Neuron (in vitro differentiated cells): ENCODE measurements at regions not wholly inside any gene's neighbourhood (a gene's known extent, or its start where the extent isn't known, plus 50 kb on each side); places are given as distances from the start of the nearest gene placed in this dataset.

ENCODE experiments used
- H2AFZ ChIP-seq: one replicate; pipeline ENCODE4 v1.6.1; 2013; ENCODE audit warnings: low read depth, mild to moderate bottlenecking, inconsistent platforms, low read length, moderate library complexity
- H3K27me3 ChIP-seq: one replicate; pipeline ENCODE4 v1.6.1; 2013; ENCODE audit warnings: low read length; ENCODE audit not compliant: insufficient read depth
- H3K36me3 ChIP-seq: one replicate; pipeline ENCODE4 v1.6.1; 2013; ENCODE audit warnings: low read length; ENCODE audit not compliant: insufficient read depth
- H3K4me1 ChIP-seq: one replicate; pipeline ENCODE4 v1.6.1; 2013; ENCODE audit warnings: low read length; ENCODE audit not compliant: insufficient read depth
- H3K4me3 ChIP-seq: 2 replicates; pipeline ENCODE4 v1.5.1; 2013; ENCODE audit warnings: mild to moderate bottlenecking, low read length, moderate library complexity
- H3K9me3 ChIP-seq: one replicate; pipeline ENCODE4 v1.6.1; 2013; ENCODE audit warnings: low read length

DNA sequence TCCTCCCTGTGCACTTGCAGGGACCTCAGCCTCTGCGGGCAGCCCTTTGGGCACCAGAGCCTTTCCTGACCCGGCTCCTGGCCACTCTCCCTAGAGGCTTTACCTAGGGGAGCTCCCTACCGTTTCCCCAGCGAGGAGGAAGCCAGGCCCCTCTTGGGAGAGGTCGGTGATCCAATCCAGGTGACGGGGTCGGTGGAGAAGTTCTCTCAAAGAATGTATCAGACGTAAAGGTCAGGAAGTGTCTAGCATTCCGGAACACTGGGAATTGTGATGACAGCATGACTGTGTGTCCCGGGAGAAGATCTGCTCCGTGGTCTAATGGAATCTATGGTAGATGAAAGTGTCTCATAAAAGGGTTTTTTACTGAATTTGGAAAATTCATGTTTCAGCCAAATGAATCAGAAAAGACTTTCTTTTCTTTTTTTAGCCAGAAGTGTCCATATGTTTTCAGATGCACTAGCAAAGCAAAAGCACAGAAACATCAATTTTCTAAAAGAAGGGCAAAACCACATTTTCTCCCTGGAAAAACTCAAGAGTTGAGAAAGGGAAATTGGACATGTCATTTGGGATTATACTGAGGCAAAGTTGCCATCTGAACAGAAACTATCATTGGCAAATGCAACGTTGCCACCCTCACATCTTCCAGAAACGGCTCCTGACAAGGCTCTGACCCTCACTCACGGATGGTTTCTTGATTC lies 289.4 kb downstream of the THBS2 start:
- Histone ChIP-seq H3K9me3 (no peaks in the 10 kb centered on the region), H3K4me1 (no peaks in the 10 kb centered on the region)

DNA sequence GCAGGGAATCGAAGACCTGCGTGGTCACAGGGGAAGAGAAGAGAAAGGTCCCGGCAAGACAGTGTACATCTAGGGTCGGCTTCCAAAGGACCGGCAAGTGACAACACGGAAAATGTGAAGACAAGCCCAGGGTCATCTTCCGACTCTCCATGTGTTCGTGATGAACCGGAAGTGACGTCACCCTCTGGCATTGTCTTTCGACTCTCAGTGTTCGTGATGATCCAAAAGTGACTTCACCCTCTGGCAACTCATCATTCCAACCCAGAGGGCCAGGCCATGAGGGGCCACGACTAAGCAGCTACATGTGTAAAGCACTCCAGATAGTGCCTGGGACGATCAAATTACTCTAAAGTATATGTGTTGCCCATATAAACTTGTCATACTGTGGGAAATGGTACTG lies 290.8 kb downstream of the THBS2 start:
- Histone ChIP-seq H3K36me3 (no peaks in the 10 kb centered on the region), H3K27me3 (no peaks in the 10 kb centered on the region), H2AFZ (no peak overlapping the region), H3K9me3 (no peaks in the 10 kb centered on the region), H3K4me1 (no peaks in the 10 kb centered on the region), H3K4me3 (no peak overlapping the region)

More for the DNA sequence above, 289.4 kb downstream of the THBS2 start:
- Histone ChIP-seq H3K36me3 (no peaks in the 10 kb centered on the region), H3K27me3 (no peaks in the 10 kb centered on the region), H2AFZ (no peak overlapping the region), H3K4me3 (no peak overlapping the region)

DNA sequence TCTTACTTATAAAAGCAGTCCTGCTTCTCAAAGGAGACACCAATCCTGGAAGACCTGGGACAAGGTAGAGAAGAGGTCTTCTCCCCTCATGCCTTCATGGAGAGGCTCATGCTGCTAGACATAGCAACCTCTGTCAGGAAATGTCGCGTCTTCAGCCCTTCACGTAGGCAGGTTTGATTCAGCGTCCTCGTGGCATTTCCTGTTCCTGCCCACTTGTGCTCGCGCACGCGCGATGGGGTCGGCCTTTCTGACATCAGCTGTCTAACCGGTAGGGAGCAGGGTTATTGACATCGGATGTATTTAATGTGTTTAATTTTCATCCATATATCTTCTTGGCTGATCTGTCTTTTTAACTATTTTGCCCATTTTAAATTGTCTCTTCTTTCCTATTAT lies 292.4 kb downstream of the THBS2 start:
- Histone ChIP-seq H3K9me3 (no peaks in the 10 kb centered on the region), H3K4me3 (no peak overlapping the region), H3K4me1 (no peaks in the 10 kb centered on the region), H3K36me3 (no peaks in the 10 kb centered on the region), H2AFZ (no peak overlapping the region), H3K27me3 (no peaks in the 10 kb centered on the region)

GRCh38 chr6:168960551-168961263 lies 292.9 kb downstream of the THBS2 start:
- H3K9me3 ChIP-seq = no peaks in the 10 kb centered on the region
- no peak overlapping the region for H3K4me3 ChIP-seq
- H3K4me1 ChIP-seq = no peaks in the 10 kb centered on the region
- H3K36me3 ChIP-seq = no peaks in the 10 kb centered on the region
- H2AFZ ChIP-seq = no peak overlapping the region
- H3K27me3 ChIP-seq = no peaks in the 10 kb centered on the region

GRCh38 chr6:168959696-168960095 lies 293.9 kb downstream of the THBS2 start:
- H3K4me1 ChIP-seq = no peaks in the 10 kb centered on the region
- H3K9me3 ChIP-seq = no peaks in the 10 kb centered on the region
- H3K27me3 ChIP-seq = no peaks in the 10 kb centered on the region
- H3K4me3 ChIP-seq = no peak overlapping the region
- no peak overlapping the region for H2AFZ ChIP-seq
- no peaks in the 10 kb centered on the region for H3K36me3 ChIP-seq

GRCh38 chr6:168956884-168957730 lies 296.5 kb downstream of the THBS2 start:
- no peaks in the 10 kb centered on the region for H3K36me3 ChIP-seq
- no peak overlapping the region for H2AFZ ChIP-seq
- H3K27me3 ChIP-seq = no peaks in the 10 kb centered on the region
- H3K4me1 ChIP-seq = no peaks in the 10 kb centered on the region
- no peak overlapping the region for H3K4me3 ChIP-seq
- H3K9me3 ChIP-seq = no peaks in the 10 kb centered on the region

DNA sequence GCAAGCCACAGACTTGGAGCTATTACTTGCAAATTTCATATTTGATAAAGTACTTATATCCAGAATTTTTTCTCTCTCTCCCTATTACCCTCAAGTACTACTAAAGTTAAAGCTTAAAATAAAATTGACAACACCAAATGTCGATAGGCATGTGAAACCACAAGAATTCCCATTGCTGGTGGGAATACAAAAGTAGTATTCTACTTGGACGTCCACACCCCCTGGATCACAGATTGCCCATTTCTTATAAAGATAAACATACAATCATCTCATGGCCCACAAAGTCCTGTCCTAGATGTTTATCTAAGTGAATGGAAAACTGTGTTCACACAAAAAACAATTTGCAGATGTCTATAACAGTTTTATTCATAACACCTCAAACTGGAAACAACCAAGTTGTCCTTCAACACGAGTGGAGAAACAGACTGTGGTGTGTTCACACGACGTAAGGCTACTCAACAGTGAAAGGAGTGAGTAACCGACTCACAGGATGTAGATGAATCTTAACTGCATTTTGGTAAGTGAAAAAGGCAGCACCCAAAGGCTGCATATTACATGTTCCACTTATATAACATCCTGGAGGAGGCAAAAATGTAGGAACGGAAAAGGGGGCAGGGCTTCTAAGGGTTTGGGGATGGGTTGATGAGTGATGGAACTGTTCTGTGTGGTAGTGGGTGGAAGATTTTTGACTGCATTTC lies 297.4 kb downstream of the THBS2 start:
- no peak overlapping the region for H2AFZ ChIP-seq
- no peaks in the 10 kb centered on the region for H3K27me3 ChIP-seq
- H3K4me3 ChIP-seq = no peak overlapping the region
- no peaks in the 10 kb centered on the region for H3K9me3 ChIP-seq
- no peaks in the 10 kb centered on the region for H3K36me3 ChIP-seq
- no peaks in the 10 kb centered on the region for H3K4me1 ChIP-seq

GRCh38 chr6:168953461-168953860 lies 300.2 kb downstream of the THBS2 start:
- Histone ChIP-seq H3K36me3 (no peaks in the 10 kb centered on the region), H3K4me3 (no peak overlapping the region), H2AFZ (no peak overlapping the region), H3K9me3 (no peaks in the 10 kb centered on the region), H3K27me3 (no peaks in the 10 kb centered on the region), H3K4me1 (no peaks in the 10 kb centered on the region)

- Histone ChIP-seq H3K4me3 (no peak overlapping the region), H2AFZ (no peak overlapping the region), H3K36me3 (no peaks in the 10 kb centered on the region), H3K9me3 (no peaks in the 10 kb centered on the region), H3K4me1 (no peaks in the 10 kb centered on the region), H3K27me3 (peaks cover under 1% of the 10 kb centered on the region)
These were observed 302.4 kb downstream of the THBS2 start for GRCh38 chr6:168951217-168951616.

GRCh38 chr6:168950858-168951214 lies 302.8 kb downstream of the THBS2 start:
- Histone ChIP-seq H3K27me3 (peaks cover 3% of the 10 kb centered on the region), H2AFZ (no peak overlapping the region)

DNA sequence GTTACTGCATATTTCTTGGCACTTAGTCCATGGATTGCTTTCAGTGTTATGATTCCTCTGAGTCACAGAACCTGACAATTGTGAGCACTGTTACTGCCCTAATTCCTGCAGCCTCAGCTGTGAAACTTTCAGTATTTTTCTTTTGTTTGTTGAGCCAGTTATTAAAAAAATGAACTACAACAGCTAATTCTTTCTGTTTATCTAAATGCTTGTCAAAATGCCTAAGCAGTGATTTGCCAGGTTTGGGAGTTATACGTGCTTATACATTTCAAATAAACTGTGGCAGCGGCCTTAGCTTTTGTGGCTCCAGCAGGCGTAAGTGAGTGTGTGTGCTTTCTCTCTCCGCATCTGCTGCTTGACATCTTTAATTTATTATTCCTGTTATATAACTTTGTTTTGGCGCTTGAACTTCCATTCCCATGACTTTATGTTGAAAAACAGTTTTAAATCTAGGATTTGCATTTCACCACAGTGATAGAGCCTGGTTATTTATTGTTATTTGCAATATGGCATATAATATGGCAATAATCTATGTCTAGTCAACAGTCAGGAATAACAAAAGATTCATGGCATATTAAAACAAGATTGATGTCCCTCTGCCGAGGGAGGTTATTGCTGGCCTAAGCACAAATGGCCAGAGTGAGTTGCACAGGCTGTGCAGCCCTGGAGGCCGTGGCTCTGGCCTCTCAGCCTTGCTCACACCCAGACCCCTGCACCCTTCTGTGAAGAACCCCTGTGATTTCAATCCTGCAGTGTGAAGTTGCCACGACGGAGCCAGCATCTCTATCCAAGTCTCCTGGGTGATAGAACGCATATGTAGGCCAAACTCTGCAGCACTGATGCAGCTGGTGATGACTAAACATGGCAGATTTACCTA lies 303.4 kb downstream of the THBS2 start:
- Histone ChIP-seq H3K9me3 (no peaks in the 10 kb centered on the region), H3K27me3 (peaks cover 3% of the 10 kb centered on the region), H2AFZ (no peak overlapping the region), H3K36me3 (no peaks in the 10 kb centered on the region), H3K4me3 (no peak overlapping the region), H3K4me1 (no peaks in the 10 kb centered on the region)

More at GRCh38 chr6:168950858-168951214, 302.8 kb downstream of the THBS2 start:
- H3K9me3 ChIP-seq = no peaks in the 10 kb centered on the region
- no peak overlapping the region for H3K4me3 ChIP-seq
- no peaks in the 10 kb centered on the region for H3K4me1 ChIP-seq
- H3K36me3 ChIP-seq = no peaks in the 10 kb centered on the region

- Histone ChIP-seq H3K4me1 (no peaks in the 10 kb centered on the region), H3K27me3 (peaks cover 3% of the 10 kb centered on the region), H2AFZ (no peak overlapping the region), H3K4me3 (no peak overlapping the region), H3K9me3 (no peaks in the 10 kb centered on the region), H3K36me3 (no peaks in the 10 kb centered on the region)
These were observed 304.6 kb downstream of the THBS2 start for GRCh38 chr6:168948990-168949531.
